ENCODE measurements at regions not wholly inside any gene's neighbourhood (a gene's known extent, or its start where the extent isn't known, plus 50 kb on each side); places are given as distances from the start of the nearest gene placed in this dataset.

DNA sequence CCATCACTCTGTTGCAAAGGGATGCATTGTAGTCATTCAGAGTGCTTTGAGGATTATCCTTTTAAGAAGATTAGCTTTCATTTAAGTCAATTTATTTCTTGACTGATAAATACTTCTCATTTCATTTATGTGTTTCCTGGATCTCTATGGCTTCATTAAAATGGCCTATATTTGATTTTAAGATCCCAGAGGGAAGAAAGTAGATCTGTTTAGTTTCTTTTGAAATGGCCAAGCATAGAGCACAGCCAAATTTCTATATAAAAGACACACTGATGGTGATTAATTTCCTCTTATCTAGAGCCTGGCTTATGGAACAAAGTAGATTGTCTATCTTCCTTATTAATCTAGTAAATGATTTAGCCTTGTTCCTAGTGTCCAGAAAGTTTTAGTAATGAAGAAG is 129.7 kb upstream of the CALCR start:
- TF ChIP-seq GATA2 (IDR thresholded peaks at IDR 0.05; ENCODE audit: insufficient read depth, insufficient read length, low read depth, low read length) = no peak
- Histone ChIP-seq H3K9me3 (replicated peaks; ENCODE audit: control insufficient read depth, insufficient read depth, low read length) (no peaks in the 10 kb centered on the region), H3K27me3 (ENCODE audit: control insufficient read depth in 2 of 2, insufficient read depth in 2 of 2, low read length in 2 of 2) (no peaks in the 10 kb centered on the region), H3K27ac (ENCODE audit: insufficient read depth, low read depth, low read length) (no peak overlapping the region), H3K9ac (replicated peaks; ENCODE audit: extremely low read depth, insufficient read depth, low read length) (no peak overlapping the region), H4K20me1 (replicated peaks; ENCODE audit: control insufficient read depth, extremely low read depth, insufficient read depth, low read length) (no peaks in the 10 kb centered on the region), H3K79me2 (ENCODE audit: control insufficient read depth, insufficient read depth, low read length) (no peaks in the 10 kb centered on the region), H3K4me2 (ENCODE audit: insufficient read depth, low read length) (no peak overlapping the region), H3K9me1 (replicated peaks; ENCODE audit: control insufficient read depth, extremely low read depth, insufficient read depth, low read length) (no peaks in the 10 kb centered on the region), H3K4me1 (ENCODE audit: control insufficient read depth, extremely low read depth, insufficient read depth, low read length) (no peaks in the 10 kb centered on the region), H2AFZ (ENCODE audit: low read depth, low read length) (no peak overlapping the region), H3K36me3 (ENCODE audit: control insufficient read depth in 2 of 2, extremely low read depth in 1 of 2, insufficient read depth in 2 of 2, low read length in 2 of 2) (no peaks in the 10 kb centered on the region), H3K4me3 (replicated peaks in 1 of 3; ENCODE audit: insufficient read depth in 1 of 3, low read depth in 1 of 3, low read length in 3 of 3) (no peak overlapping the region)
- dilution Hi-C loops (cut with MboI; ENCODE audit: extremely low pct_ligation_motif_present, low sequenced_read_pairs) (no loop called here), intact Hi-C loops (cut with micrococcal nuclease) (no loop called here)
- DNase-seq (ENCODE audit: low read depth, low spot score) (no peak), FAIRE-seq (no peak)
- BruUV-seq (replicated peaks) = no TSS peak
- ChIA-PET CTCF (no interaction called here), POLR2A (no interaction called here)

- CTCF ChIA-PET = no interaction called here
- no peak overlapping the region for H3K4me2 ChIP-seq (ENCODE audit: insufficient read depth, low read length)
- H3K79me2 ChIP-seq (ENCODE audit: control insufficient read depth, insufficient read depth, low read length) = no peaks in the 10 kb centered on the region
- H3K9me3 ChIP-seq (replicated peaks; ENCODE audit: control insufficient read depth, insufficient read depth, low read length) = no peaks in the 10 kb centered on the region
- H3K27ac ChIP-seq (ENCODE audit: insufficient read depth, low read depth, low read length) = no peak overlapping the region
- peaks cover 2 to 6% of the 10 kb centered on the region in 2 experiments for H3K27me3 ChIP-seq (ENCODE audit: control insufficient read depth in 2 of 2, insufficient read depth in 2 of 2, low read length in 2 of 2)
- TF ChIP-seq JUN (IDR thresholded peaks at IDR 0.05; ENCODE audit: borderline replicate concordance, insufficient read depth, insufficient read length, low read depth) = no peak
- no peaks in the 10 kb centered on the region for H3K9me1 ChIP-seq (replicated peaks; ENCODE audit: control insufficient read depth, extremely low read depth, insufficient read depth, low read length)
- dilution Hi-C loops (cut with MboI; ENCODE audit: extremely low pct_ligation_motif_present, low sequenced_read_pairs) = no loop called here
- intact Hi-C loops (cut with micrococcal nuclease) = no loop called here
- no TSS peak for BruUV-seq (replicated peaks)
- no peaks in the 10 kb centered on the region for H3K36me3 ChIP-seq (ENCODE audit: control insufficient read depth in 2 of 2, extremely low read depth in 1 of 2, insufficient read depth in 2 of 2, low read length in 2 of 2)
- no peak for FAIRE-seq
- no peak for DNase-seq (ENCODE audit: low read depth, low spot score)
- H3K9ac ChIP-seq (replicated peaks; ENCODE audit: extremely low read depth, insufficient read depth, low read length) = no peak overlapping the region
- H4K20me1 ChIP-seq (replicated peaks; ENCODE audit: control insufficient read depth, extremely low read depth, insufficient read depth, low read length) = no peaks in the 10 kb centered on the region
- H2AFZ ChIP-seq (ENCODE audit: low read depth, low read length) = no peak overlapping the region
- no peaks in the 10 kb centered on the region for H3K4me1 ChIP-seq (ENCODE audit: control insufficient read depth, extremely low read depth, insufficient read depth, low read length)
- H3K4me3 ChIP-seq (replicated peaks in 1 of 3; ENCODE audit: insufficient read depth in 1 of 3, low read depth in 1 of 3, low read length in 3 of 3) = no peak overlapping the region
- POLR2A ChIA-PET = no interaction called here
Observed at GRCh38 chr7:93697901-93698300, 123.4 kb upstream of the CALCR start.

Data from endothelial cell of umbilical vein (primary cell).